Caco-2 (cell line): ENCODE measurements at regions not wholly inside any gene's neighbourhood (a gene's known extent, or its start where the extent isn't known, plus 50 kb on each side); places are given as distances from the start of the nearest gene placed in this dataset.

Source experiments
- BruUV-seq: library from RNA; stranded (reverse); fragments of 400-500 nt; replicated peaks from 2 replicates; lab custom pipeline; 2021; lab: Mats Ljungman, UMichigan
- CTCF ChIA-PET: fragments of 300-600 bp; sonication (Branson Sonifier 250); formaldehyde crosslinking; loops from one replicate; lab custom pipeline; 2022; ENCODE audit warnings: antibody characterized with exemption; lab: Charles Lee
- POLR2A ChIA-PET: fragments of 300-600 bp; sonication (Branson Sonifier 250); formaldehyde crosslinking; loops from one replicate; lab custom pipeline; 2022; ENCODE audit warnings: antibody characterized with exemption; lab: Charles Lee
- DNase-seq, 2 experiments: peaks; one replicate each; pipeline versions ENCODE4 v3.0.0 to v3.0.0-alpha.2; 2020 to 2022
- H3K27me3 ChIP-seq: replicated peaks from 2 replicates; pipeline ENCODE4 v1.6.0; 2011; ENCODE audit warnings: low read length; ENCODE audit not compliant: control insufficient read depth, insufficient read depth
- H3K36me3 ChIP-seq: 2 replicates; pipeline ENCODE4 v1.5.1; 2011; ENCODE audit warnings: low read length; ENCODE audit not compliant: control insufficient read depth, insufficient read depth
- H3K4me1 ChIP-seq: fragments of 250-450 bp; sonication (Bioruptor Pico); 2 replicates; pipeline ENCODE4 v1.5.1; 2020; ENCODE audit warnings: mild to moderate bottlenecking
- H3K4me3 ChIP-seq: 2 replicates; pipeline ENCODE4 v1.5.1; 2011; ENCODE audit warnings: low read depth, mild to moderate bottlenecking, control low read depth, low read length
- H3K9me3 ChIP-seq: fragments of 250-450 bp; sonication (Bioruptor Pico); 2 replicates; pipeline ENCODE4 v1.5.1; 2020; ENCODE audit warnings: mild to moderate bottlenecking, moderate library complexity
- H3K27ac Mint-ChIP-seq: one replicate; pipeline ENCODE4 v1.8.0; 2022; ENCODE audit warnings: mixed read lengths; ENCODE audit not compliant: unreplicated experiment
- H3K27me3 Mint-ChIP-seq: one replicate; pipeline ENCODE4 v1.8.0; 2022; ENCODE audit warnings: mixed read lengths; ENCODE audit not compliant: insufficient read depth, unreplicated experiment
- H3K36me3 Mint-ChIP-seq: one replicate; pipeline ENCODE4 v1.8.0; 2022; ENCODE audit warnings: mild to moderate bottlenecking, mixed read lengths; ENCODE audit not compliant: insufficient read depth, unreplicated experiment
- H3K4me1 Mint-ChIP-seq: one replicate; pipeline ENCODE4 v1.8.0; 2022; ENCODE audit warnings: low read depth, mixed read lengths; ENCODE audit not compliant: unreplicated experiment
- H3K4me3 Mint-ChIP-seq: one replicate; pipeline ENCODE4 v1.8.0; 2022; ENCODE audit warnings: mild to moderate bottlenecking, moderate library complexity, mixed read lengths; ENCODE audit not compliant: unreplicated experiment
- H3K9me3 Mint-ChIP-seq: one replicate; pipeline ENCODE4 v1.8.0; 2022; ENCODE audit warnings: mixed read lengths; ENCODE audit not compliant: unreplicated experiment
- intact Hi-C: fragments of 100-400 bp; cut with micrococcal nuclease; formaldehyde crosslinking; loops from one replicate; pipeline ENCODE4 v1.10.0; 2022; ENCODE audit not compliant: unreplicated experiment
- TF ChIP-seq, protein P1 (sequence below), 2 experiments: fragments of 200-600 bp in 1 of 2; IDR thresholded peaks; 1 replicate in 1 of 2; 2 replicates in 1 of 2; pipeline versions ENCODE4 v1.5.1 to v1.8.0; 2011 to 2022; ENCODE audit warnings: antibody characterized with exemption in 1 of 2, control low read depth in 1 of 2, inconsistent platforms in 1 of 2, low read depth in 1 of 2, low read length in 1 of 2, mild to moderate bottlenecking in 1 of 2, moderate library complexity in 1 of 2; ENCODE audit not compliant: insufficient read depth in 1 of 2, severe bottlenecking in 1 of 2, unreplicated experiment in 1 of 2

DNA sequence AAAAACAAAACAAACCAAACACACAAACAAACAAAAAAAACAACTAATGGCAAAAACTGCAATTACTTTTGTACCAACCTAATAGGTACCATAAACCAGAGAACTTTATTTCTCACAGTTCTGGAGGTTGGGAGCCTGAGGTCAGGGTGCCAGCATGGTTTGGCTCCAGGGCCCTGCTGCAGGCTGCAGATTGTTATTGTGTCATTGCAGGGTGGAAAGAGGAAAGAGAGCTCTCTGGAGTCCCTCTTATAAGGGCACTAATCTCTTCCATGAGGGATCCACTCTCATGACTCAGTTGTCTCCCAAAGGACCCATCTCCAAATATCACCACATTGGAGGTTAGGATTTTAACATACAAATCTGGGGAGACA, 64.9 kb upstream of the CPEB4 start:
- H3K9me3 Mint-ChIP-seq: peaks cover 24% of the 10 kb centered on the region
- CTCF ChIA-PET: no interaction called here
- no peak overlapping the region for H3K4me3 Mint-ChIP-seq
- TF ChIP-seq, protein P1, sequence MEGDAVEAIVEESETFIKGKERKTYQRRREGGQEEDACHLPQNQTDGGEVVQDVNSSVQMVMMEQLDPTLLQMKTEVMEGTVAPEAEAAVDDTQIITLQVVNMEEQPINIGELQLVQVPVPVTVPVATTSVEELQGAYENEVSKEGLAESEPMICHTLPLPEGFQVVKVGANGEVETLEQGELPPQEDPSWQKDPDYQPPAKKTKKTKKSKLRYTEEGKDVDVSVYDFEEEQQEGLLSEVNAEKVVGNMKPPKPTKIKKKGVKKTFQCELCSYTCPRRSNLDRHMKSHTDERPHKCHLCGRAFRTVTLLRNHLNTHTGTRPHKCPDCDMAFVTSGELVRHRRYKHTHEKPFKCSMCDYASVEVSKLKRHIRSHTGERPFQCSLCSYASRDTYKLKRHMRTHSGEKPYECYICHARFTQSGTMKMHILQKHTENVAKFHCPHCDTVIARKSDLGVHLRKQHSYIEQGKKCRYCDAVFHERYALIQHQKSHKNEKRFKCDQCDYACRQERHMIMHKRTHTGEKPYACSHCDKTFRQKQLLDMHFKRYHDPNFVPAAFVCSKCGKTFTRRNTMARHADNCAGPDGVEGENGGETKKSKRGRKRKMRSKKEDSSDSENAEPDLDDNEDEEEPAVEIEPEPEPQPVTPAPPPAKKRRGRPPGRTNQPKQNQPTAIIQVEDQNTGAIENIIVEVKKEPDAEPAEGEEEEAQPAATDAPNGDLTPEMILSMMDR (IDR thresholded peaks at IDR 0.05; ENCODE audit: insufficient read depth in 1 of 2, low read depth in 1 of 2, low read length in 1 of 2, severe bottlenecking in 1 of 2, unreplicated experiment in 1 of 2): no peak
- H3K36me3 ChIP-seq: no peaks in the 10 kb centered on the region
- H3K4me1 ChIP-seq: peaks cover 52% of the 10 kb centered on the region
- H3K36me3 Mint-ChIP-seq: peaks cover 6% of the 10 kb centered on the region
- H3K4me3 ChIP-seq: no peak overlapping the region
- peaks cover 49% of the 10 kb centered on the region for H3K4me1 Mint-ChIP-seq
- H3K27ac Mint-ChIP-seq: peak overlapping the region; percentile 95
- no peaks in the 10 kb centered on the region for H3K9me3 ChIP-seq
- no peak for DNase-seq
- H3K27me3 Mint-ChIP-seq: no peaks in the 10 kb centered on the region
- POLR2A ChIA-PET: interaction anchor here (1.7 kb wide), 1 partner anchor 65 kb away, joined by 9 read pairs; the partner anchor contains the start of gene CPEB4
- intact Hi-C loops: loop anchor here (5.0 kb wide), 1 partner anchor 34 kb away; no protein-coding TSS in a partner anchor
- no TSS peak for BruUV-seq
- H3K27me3 ChIP-seq: no peaks in the 10 kb centered on the region

DNA sequence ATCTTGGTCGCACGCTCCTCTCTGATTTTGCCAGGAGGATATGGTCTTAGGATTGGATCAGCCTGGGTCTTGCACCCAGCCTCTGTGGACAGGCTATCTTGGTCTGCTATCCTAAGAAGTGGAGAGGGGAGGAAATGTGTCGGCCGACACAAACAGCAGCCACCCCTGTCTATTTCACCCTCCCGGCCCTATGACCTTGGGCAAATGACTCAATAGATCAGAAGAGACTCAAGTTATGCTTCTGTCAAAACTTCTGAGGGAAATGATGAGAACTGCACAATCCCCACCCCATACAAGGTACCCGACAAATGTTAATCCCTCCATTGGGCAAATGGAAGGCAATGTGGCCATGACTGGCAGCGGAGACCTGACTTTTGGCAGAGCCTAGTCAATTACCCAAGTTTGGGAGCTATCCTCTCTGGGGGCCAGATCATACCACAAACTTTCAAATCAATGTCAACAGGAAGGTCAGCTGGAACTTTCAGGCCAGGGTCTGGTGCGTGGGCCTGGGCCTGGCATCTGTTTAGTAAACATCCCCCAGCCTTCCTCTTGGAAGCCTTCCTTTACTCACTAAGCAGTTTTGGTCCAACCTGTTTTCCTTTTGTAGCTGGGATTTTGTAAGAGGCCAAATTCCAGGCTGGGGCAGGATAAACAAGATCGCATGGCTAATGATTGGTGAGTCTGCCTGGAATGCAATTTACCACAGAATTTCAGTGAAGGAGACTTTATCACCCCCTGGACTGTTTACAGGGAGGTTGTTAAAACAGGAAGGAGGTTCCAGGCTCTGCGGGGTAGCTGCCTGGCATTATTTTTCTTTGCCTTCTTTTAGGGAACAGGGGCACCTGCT, 64.2 kb upstream of the CPEB4 start:
- Histone ChIP-seq H3K27me3 (no peaks in the 10 kb centered on the region), H3K36me3 (no peaks in the 10 kb centered on the region), H3K4me3 (no peak overlapping the region), H3K9me3 (no peaks in the 10 kb centered on the region), H3K4me1 (peaks cover 52% of the 10 kb centered on the region)
- BruUV-seq: TSS peak; percentile 79
- Mint-ChIP-seq H3K9me3 (peaks cover 21% of the 10 kb centered on the region), H3K4me1 (peaks cover 49% of the 10 kb centered on the region), H3K27ac (peak overlapping the region; percentile 95), H3K27me3 (no peaks in the 10 kb centered on the region), H3K4me3 (peak overlapping the region; percentile 61), H3K36me3 (peaks cover 6% of the 10 kb centered on the region)
- ChIA-PET CTCF (interaction anchor here (0.7 to 1.5 kb wide), 5 partner anchors 48 to 179 kb away, joined by 3 to 5 read pairs (median 4); no protein-coding TSS in a partner anchor), POLR2A (interaction anchor here (0.6 to 1.7 kb wide), 6 partner anchors 58 to 496 kb away, joined by 3 to 9 read pairs (median 3); partner anchors contain the start of genes CPEB4 and STC2)
- peak; percentile 91 for DNase-seq
- TF ChIP-seq, protein P1 (IDR thresholded peaks at IDR 0.05; ENCODE audit: insufficient read depth in 1 of 2, low read depth in 1 of 2, low read length in 1 of 2, severe bottlenecking in 1 of 2, unreplicated experiment in 1 of 2): no peak
- intact Hi-C loops: loop anchor here (1.0 to 5.0 kb wide), 9 partner anchors 33 to 207 kb away; partner anchors contain the start of gene BOD1

GRCh38 chr5:173825215-173825865, 62.8 kb upstream of the CPEB4 start:
- ChIA-PET CTCF (interaction anchor here (0.5 to 1.1 kb wide), 2 partner anchors 58 to 990 kb away, joined by 3 to 5 read pairs; no protein-coding TSS in a partner anchor), POLR2A (interaction anchor here (1.1 to 1.5 kb wide), 2 partner anchors 63 to 144 kb away, joined by 3 to 5 read pairs; partner anchors contain the start of gene CPEB4)
- H3K27ac Mint-ChIP-seq: peak overlapping the region; percentile 95
- no peak overlapping the region for H3K4me3 ChIP-seq
- DNase-seq: peak in 1 of 2 experiments; percentile 52
- no peaks in the 10 kb centered on the region for H3K9me3 ChIP-seq
- no peaks in the 10 kb centered on the region for H3K36me3 ChIP-seq
- H3K27me3 Mint-ChIP-seq: no peaks in the 10 kb centered on the region
- peaks cover 13% of the 10 kb centered on the region for H3K9me3 Mint-ChIP-seq
- H3K27me3 ChIP-seq: no peaks in the 10 kb centered on the region
- no peak overlapping the region for H3K4me3 Mint-ChIP-seq
- peaks cover 52% of the 10 kb centered on the region for H3K4me1 ChIP-seq
- peaks cover 54% of the 10 kb centered on the region for H3K4me1 Mint-ChIP-seq
- peaks cover 6% of the 10 kb centered on the region for H3K36me3 Mint-ChIP-seq
- intact Hi-C loops: loop anchor here (2.0 kb wide), 1 partner anchor 209 kb away; the partner anchor contains the start of gene BOD1
- TF ChIP-seq, protein P1 (IDR thresholded peaks at IDR 0.05; ENCODE audit: insufficient read depth in 1 of 2, low read depth in 1 of 2, low read length in 1 of 2, severe bottlenecking in 1 of 2, unreplicated experiment in 1 of 2): no peak
- BruUV-seq: no TSS peak
